Suprapubic skin (tissue), 4 donors: ENCODE measurements at regions not wholly inside any gene's neighbourhood (a gene's known extent, or its start where the extent isn't known, plus 50 kb on each side); places are given as distances from the start of the nearest gene placed in this dataset.

Source experiments
- DNase-seq, 2 donors: peaks; one replicate each; pipeline ENCODE4 v3.0.0-alpha.2; 2019; ENCODE audit warnings: low spot score in 2 of 2
- H3K27ac ChIP-seq: fragments of 200-600 bp; sonication (generic); one replicate; pipeline ENCODE4 v1.5.1; 2019
- H3K27me3 ChIP-seq: fragments of 200-600 bp; sonication (generic); one replicate; pipeline ENCODE4 v1.5.1; 2019
- H3K36me3 ChIP-seq: fragments of 200-600 bp; sonication (generic); one replicate; pipeline ENCODE4 v1.5.1; 2019
- H3K4me1 ChIP-seq: fragments of 200-600 bp; sonication (generic); one replicate; pipeline ENCODE4 v1.5.1; 2019
- H3K4me3 ChIP-seq: fragments of 200-600 bp; sonication (generic); one replicate; pipeline ENCODE4 v1.5.1; 2019; ENCODE audit warnings: mild to moderate bottlenecking
- H3K9me3 ChIP-seq: fragments of 200-600 bp; sonication (generic); one replicate; pipeline ENCODE4 v1.5.1; 2019
- EP300 ChIP-seq: sonication (generic); formaldehyde crosslinking; IDR thresholded peaks from one replicate; pipeline ENCODE4 v1.6.1; 2017; ENCODE audit warnings: antibody characterized with exemption
- POLR2A ChIP-seq, 2 donors: fragments of 450-650 bp; IDR thresholded peaks; one replicate each; pipeline ENCODE4 v1.6.1; 2017; ENCODE audit warnings: antibody characterized with exemption in 2 of 2, mild to moderate bottlenecking in 2 of 2, moderate library complexity in 2 of 2
- POLR2AphosphoS5 ChIP-seq, 3 donors: sonication (generic); formaldehyde crosslinking; IDR thresholded peaks; one replicate each; pipeline ENCODE4 v1.6.1; 2017; ENCODE audit warnings: antibody characterized with exemption in 3 of 3
- whole genome bisulfite sequencing: methylation state at CpG from one replicate; pipeline ENCODE4 v1.1.5; 2018; 5-methylcytosine and 5-hydroxymethylcytosine counted together
- TF ChIP-seq, protein P1 (sequence below), 2 donors: fragments of 200-600 bp in 1 of 2; fragments of 450-650 bp in 1 of 2; sonication (generic) in 1 of 2; IDR thresholded peaks; one replicate each; pipeline ENCODE4 v1.5.1; 2016 to 2019; ENCODE audit warnings: antibody characterized with exemption in 2 of 2, mild to moderate bottlenecking in 1 of 2, moderate library complexity in 1 of 2

DNA sequence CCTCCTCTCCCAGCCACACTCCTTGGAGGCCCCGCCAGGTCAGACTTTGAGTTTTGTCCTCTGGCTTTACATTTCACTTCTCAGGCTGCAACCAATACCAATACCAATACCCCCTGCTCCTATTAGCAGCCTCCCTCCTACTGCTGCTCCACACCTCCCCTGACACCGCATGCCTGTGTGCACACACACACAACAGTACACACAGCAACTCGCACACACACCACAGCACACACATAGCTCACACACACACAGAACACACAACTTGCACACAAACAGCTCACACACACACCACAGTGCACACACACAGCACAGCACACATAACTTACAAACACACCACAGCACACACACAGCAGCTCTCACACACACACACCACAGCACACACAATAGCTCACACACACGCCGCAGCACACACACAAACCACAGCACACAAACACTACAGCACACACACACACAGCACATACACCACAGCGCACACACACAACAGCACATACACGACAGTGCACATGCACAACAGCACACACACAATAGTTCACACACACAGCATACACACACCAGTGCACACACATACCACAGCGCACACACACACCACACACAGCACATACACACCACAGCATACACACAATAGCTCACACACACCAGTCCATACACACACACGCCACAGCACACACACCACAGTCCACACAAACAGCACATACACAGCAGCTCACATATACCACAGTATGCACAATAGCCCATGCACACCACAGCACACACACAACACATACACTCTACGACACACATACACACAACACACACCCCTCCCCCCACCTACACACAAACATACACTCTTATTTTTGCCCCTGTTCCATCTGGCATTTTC lies 204.7 kb downstream of the UACA start:
- WGBS = 87% methylated on average over 10 of the region's 10 CpGs
- peaks cover 6% of the 10 kb centered on the region for H3K27me3 ChIP-seq
- no peak overlapping the region for H3K27ac ChIP-seq
- H3K9me3 ChIP-seq = no peaks in the 10 kb centered on the region
- no peaks in the 10 kb centered on the region for H3K36me3 ChIP-seq
- TF ChIP-seq EP300 (no peak), POLR2A (IDR thresholded peaks at IDR 0.05) (no peak), POLR2AphosphoS5 (IDR thresholded peaks at IDR 0.05) (no peak)
- TF ChIP-seq, protein P1, sequence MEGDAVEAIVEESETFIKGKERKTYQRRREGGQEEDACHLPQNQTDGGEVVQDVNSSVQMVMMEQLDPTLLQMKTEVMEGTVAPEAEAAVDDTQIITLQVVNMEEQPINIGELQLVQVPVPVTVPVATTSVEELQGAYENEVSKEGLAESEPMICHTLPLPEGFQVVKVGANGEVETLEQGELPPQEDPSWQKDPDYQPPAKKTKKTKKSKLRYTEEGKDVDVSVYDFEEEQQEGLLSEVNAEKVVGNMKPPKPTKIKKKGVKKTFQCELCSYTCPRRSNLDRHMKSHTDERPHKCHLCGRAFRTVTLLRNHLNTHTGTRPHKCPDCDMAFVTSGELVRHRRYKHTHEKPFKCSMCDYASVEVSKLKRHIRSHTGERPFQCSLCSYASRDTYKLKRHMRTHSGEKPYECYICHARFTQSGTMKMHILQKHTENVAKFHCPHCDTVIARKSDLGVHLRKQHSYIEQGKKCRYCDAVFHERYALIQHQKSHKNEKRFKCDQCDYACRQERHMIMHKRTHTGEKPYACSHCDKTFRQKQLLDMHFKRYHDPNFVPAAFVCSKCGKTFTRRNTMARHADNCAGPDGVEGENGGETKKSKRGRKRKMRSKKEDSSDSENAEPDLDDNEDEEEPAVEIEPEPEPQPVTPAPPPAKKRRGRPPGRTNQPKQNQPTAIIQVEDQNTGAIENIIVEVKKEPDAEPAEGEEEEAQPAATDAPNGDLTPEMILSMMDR (IDR thresholded peaks at IDR 0.05) = no peak
- DNase-seq = peak in 1 of 2 donors; percentile 40
- no peak overlapping the region for H3K4me3 ChIP-seq
- peaks cover 16% of the 10 kb centered on the region for H3K4me1 ChIP-seq

DNA sequence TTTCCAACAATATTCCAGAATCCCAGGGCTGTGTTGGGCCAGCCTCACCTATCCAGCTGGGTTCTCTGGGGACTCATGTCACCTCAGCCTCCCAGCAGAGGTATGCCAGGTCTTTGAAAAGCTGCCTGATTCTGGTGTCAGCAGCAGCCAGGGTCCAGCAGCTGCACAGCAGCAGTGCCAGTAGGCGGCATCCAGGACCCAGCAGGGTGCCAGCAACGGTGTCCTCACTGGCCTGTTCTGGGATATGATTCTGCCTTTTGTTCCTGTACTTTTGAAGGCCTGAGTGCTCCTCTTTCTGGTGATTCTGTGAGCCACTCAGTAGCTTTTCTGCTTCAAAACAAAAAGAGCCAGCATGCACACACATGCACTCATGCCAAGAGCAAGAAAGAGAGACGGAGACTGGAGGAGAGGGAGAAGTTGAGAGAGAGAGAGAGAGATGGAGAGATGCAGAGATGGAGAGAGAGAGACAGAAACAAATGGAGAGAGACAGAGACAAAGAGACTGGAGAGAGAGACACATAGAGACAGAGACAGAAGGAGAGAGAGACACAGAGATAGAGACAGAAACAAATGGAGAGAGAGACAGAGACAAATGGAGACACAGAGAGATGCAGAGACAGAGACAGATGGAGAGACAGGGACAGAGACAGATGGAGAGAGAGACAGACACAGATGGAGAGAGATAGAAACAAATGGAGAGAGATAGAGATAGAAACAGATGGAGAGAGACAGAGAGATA lies 205.7 kb downstream of the UACA start:
- Histone ChIP-seq H3K27ac (no peak overlapping the region), H3K9me3 (no peaks in the 10 kb centered on the region), H3K36me3 (no peaks in the 10 kb centered on the region), H3K27me3 (peaks cover 6% of the 10 kb centered on the region), H3K4me3 (no peak overlapping the region), H3K4me1 (peaks cover 16% of the 10 kb centered on the region)
- 82% methylated on average over 3 of the region's 3 CpGs for WGBS
- TF ChIP-seq, protein P1 (IDR thresholded peaks at IDR 0.05) = no peak
- TF ChIP-seq POLR2AphosphoS5 (IDR thresholded peaks at IDR 0.05) = no peak
- TF ChIP-seq POLR2A (IDR thresholded peaks at IDR 0.05) = no peak
- no peak for TF ChIP-seq EP300
- DNase-seq = peak in 1 of 2 donors; percentile 41

DNA sequence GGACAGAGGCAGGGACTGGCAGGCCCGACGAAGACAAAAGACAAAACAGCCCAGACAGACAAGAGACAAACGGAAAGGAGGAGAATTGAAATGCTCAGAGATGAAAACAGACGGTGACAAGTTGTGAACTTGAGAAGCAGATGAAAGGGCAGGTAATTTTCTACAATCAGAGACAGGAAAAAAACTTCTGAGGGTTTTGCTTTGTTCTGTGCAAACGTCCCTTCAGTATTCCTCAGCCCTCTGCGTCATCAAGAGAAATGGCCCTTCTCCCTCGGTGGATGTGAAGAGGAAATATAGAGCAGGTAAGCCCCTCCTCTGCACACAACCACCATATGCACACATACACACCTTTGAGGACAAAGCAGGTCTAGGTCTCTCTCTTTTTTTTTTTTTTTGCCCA lies 206.6 kb downstream of the UACA start:
- WGBS = 77% methylated on average over 7 of the region's 7 CpGs
- Histone ChIP-seq H3K4me1 (peaks cover 16% of the 10 kb centered on the region), H3K27ac (no peak overlapping the region), H3K27me3 (peaks cover 6% of the 10 kb centered on the region), H3K36me3 (no peaks in the 10 kb centered on the region), H3K4me3 (no peak overlapping the region), H3K9me3 (no peaks in the 10 kb centered on the region)
- TF ChIP-seq, protein P1 (IDR thresholded peaks at IDR 0.05) = no peak
- DNase-seq = peak in 1 of 2 donors; percentile 4

DNA sequence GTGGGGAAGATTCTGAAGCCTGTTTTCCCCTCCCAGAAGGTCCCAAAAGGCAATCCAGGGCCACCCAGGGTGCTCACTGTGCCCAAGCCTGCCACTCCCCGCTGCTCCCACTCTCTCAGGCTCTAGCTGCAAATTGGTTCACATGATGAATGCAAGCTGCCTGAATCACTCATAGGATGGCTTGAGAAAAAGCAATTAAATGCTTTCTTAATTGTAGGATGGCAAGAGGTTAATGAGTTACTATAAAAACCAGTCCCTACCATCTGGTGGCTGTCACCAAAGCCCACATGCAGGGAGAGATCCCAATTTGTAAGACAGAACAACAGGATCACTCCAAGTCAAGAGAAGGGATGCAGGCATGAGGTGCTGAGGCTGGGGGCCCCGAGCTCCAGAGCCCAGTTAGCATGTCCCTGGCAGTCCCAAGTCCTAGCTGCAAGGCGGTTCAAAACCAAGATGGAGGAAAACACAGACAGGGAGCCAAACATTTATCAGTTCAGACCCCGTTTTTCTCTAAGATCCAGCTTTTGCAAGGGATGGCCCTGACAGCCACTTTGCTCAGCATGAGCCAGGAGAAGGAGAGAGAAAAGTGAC lies 207.1 kb downstream of the UACA start:
- H3K4me3 ChIP-seq = no peak overlapping the region
- H3K9me3 ChIP-seq = no peaks in the 10 kb centered on the region
- peak in 1 of 2 donors; percentile 47 for DNase-seq
- TF ChIP-seq, protein P1 (IDR thresholded peaks at IDR 0.05) = no peak
- TF ChIP-seq EP300 (no peak), POLR2A (IDR thresholded peaks at IDR 0.05) (no peak), POLR2AphosphoS5 (IDR thresholded peaks at IDR 0.05) (no peak)
- no peak overlapping the region for H3K27ac ChIP-seq
- peaks cover 16% of the 10 kb centered on the region for H3K4me1 ChIP-seq
- no peaks in the 10 kb centered on the region for H3K36me3 ChIP-seq
- 90% methylated on average over 4 of the region's 4 CpGs for WGBS
- peaks cover 4% of the 10 kb centered on the region for H3K27me3 ChIP-seq

DNA sequence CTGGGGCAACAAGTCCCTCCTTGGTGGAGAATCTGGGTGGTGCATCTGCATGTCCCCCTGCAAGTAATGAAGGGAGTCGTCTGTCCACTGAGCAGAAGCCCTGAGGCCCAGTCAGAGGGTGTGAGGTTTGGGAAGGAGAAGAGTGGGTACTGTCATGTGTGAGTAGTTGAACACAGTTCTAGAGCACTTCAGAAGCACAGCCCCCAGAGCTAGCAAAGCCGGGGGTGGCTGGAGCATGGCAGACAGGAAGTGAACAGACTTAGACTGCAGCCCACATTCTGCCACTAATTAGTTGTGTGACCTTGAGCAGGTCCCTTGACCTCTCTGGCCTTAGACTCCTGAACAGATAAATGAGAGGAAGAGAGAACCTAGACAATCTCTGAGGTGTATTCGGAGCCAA lies 207.6 kb downstream of the UACA start:
- 56% methylated on average over 3 of the region's 3 CpGs for WGBS
- Histone ChIP-seq H3K36me3 (no peaks in the 10 kb centered on the region), H3K9me3 (no peaks in the 10 kb centered on the region), H3K4me3 (no peak overlapping the region), H3K27me3 (no peaks in the 10 kb centered on the region), H3K27ac (no peak overlapping the region), H3K4me1 (peaks cover 16% of the 10 kb centered on the region)
- peak in 1 of 2 donors; percentile 20 for DNase-seq
- no peak for TF ChIP-seq POLR2AphosphoS5 (IDR thresholded peaks at IDR 0.05)
- no peak for TF ChIP-seq EP300
- TF ChIP-seq, protein P1 (IDR thresholded peaks at IDR 0.05) = no peak
- no peak for TF ChIP-seq POLR2A (IDR thresholded peaks at IDR 0.05)
